ENCODE measurements at regions not wholly inside any gene's neighbourhood (a gene's known extent, or its start where the extent isn't known, plus 50 kb on each side); places are given as distances from the start of the nearest gene placed in this dataset.

- TF ChIP-seq CTCF (IDR thresholded peaks at IDR 0.05; ENCODE audit: insufficient read depth, low read length) (peak; percentile 87), POLR2AphosphoS5 (IDR thresholded peaks at IDR 0.05; ENCODE audit: low read depth) (no peak), REST (IDR thresholded peaks at IDR 0.05; ENCODE audit: insufficient replicate concordance, low read depth) (no peak)
These were observed 71.4 kb upstream of the TCF21 start for GRCh38 chr6:133817460-133818047.

Data from HL-60 (cell line).